ENCODE measurements at regions not wholly inside any gene's neighbourhood (a gene's known extent, or its start where the extent isn't known, plus 50 kb on each side); places are given as distances from the start of the nearest gene placed in this dataset.

GRCh38 chr3:193905541-193906396 is 230.2 kb upstream of the HES1 start:
- TF ChIP-seq EZH2 (IDR thresholded peaks at IDR 0.05; ENCODE audit: borderline replicate concordance, insufficient read depth, low read length, poor library complexity, severe bottlenecking) = no peak
- no peak for TF ChIP-seq SMC3 (conservative IDR thresholded peaks at IDR 0.05; ENCODE audit: poor library complexity)
- TF ChIP-seq MXI1 (conservative IDR thresholded peaks at IDR 0.05; ENCODE audit: poor library complexity, severe bottlenecking) = no peak
- TF ChIP-seq RAD21 (conservative IDR thresholded peaks at IDR 0.05) = no peak
- no peak for TF ChIP-seq REST (IDR thresholded peaks at IDR 0.05; ENCODE audit: borderline replicate concordance)
- TF ChIP-seq TAF1 (IDR thresholded peaks at IDR 0.05; ENCODE audit: low read depth) = no peak
- no peak for TF ChIP-seq CTCF (IDR thresholded peaks at IDR 0.05; ENCODE audit: poor library complexity, severe bottlenecking)
- TF ChIP-seq POLR2AphosphoS5 (IDR thresholded peaks at IDR 0.05) = no peak
- TF ChIP-seq EP300 (conservative IDR thresholded peaks at IDR 0.05; ENCODE audit: poor library complexity, severe bottlenecking) = no peak
- no peak overlapping the region for H3K4me3 ChIP-seq (ENCODE audit: low read length)
- no peaks in the 10 kb centered on the region for H3K9me3 ChIP-seq (ENCODE audit: low read length)
- no peaks in the 10 kb centered on the region for H4K20me1 ChIP-seq (ENCODE audit: insufficient read depth)
- H3K9me2 ChIP-seq (ENCODE audit: insufficient read depth, low read length) = no peaks in the 10 kb centered on the region
- H3K4me2 ChIP-seq (ENCODE audit: low read length) = no peak overlapping the region
- H3K9ac ChIP-seq (ENCODE audit: low read length) = no peak overlapping the region
- H3K27me3 ChIP-seq (ENCODE audit: insufficient read depth, low read depth, low read length) = no peaks in the 10 kb centered on the region
- H3K36me3 ChIP-seq (ENCODE audit: insufficient read depth, low read length) = no peaks in the 10 kb centered on the region
- H3K79me2 ChIP-seq (replicated peaks; ENCODE audit: insufficient read depth, low read length) = no peaks in the 10 kb centered on the region
- H2AFZ ChIP-seq (ENCODE audit: low read depth, low read length) = no peak overlapping the region
- no peak overlapping the region for H3K27ac ChIP-seq (ENCODE audit: low read length)
- no peaks in the 10 kb centered on the region for H3F3A ChIP-seq (ENCODE audit: insufficient read depth, low read length, poor library complexity, severe bottlenecking)

- Histone ChIP-seq H3K4me3 (ENCODE audit: low read length) (no peak overlapping the region), H3F3A (ENCODE audit: insufficient read depth, low read length, poor library complexity, severe bottlenecking) (no peaks in the 10 kb centered on the region), H3K9me2 (ENCODE audit: insufficient read depth, low read length) (no peaks in the 10 kb centered on the region), H3K36me3 (ENCODE audit: insufficient read depth, low read length) (no peaks in the 10 kb centered on the region), H3K27ac (ENCODE audit: low read length) (no peak overlapping the region), H3K27me3 (ENCODE audit: insufficient read depth, low read depth, low read length) (no peaks in the 10 kb centered on the region), H3K9me3 (ENCODE audit: low read length) (no peaks in the 10 kb centered on the region), H3K4me2 (ENCODE audit: low read length) (no peak overlapping the region), H3K9ac (ENCODE audit: low read length) (no peak overlapping the region), H3K79me2 (replicated peaks; ENCODE audit: insufficient read depth, low read length) (no peaks in the 10 kb centered on the region), H4K20me1 (ENCODE audit: insufficient read depth) (no peaks in the 10 kb centered on the region), H2AFZ (ENCODE audit: low read depth, low read length) (no peak overlapping the region)
- TF ChIP-seq REST (IDR thresholded peaks at IDR 0.05; ENCODE audit: borderline replicate concordance) (no peak), TAF1 (IDR thresholded peaks at IDR 0.05; ENCODE audit: low read depth) (no peak), POLR2AphosphoS5 (IDR thresholded peaks at IDR 0.05) (no peak), EZH2 (IDR thresholded peaks at IDR 0.05; ENCODE audit: borderline replicate concordance, insufficient read depth, low read length, poor library complexity, severe bottlenecking) (no peak), RAD21 (conservative IDR thresholded peaks at IDR 0.05) (no peak), CTCF (IDR thresholded peaks at IDR 0.05; ENCODE audit: poor library complexity, severe bottlenecking) (no peak), MXI1 (conservative IDR thresholded peaks at IDR 0.05; ENCODE audit: poor library complexity, severe bottlenecking) (no peak), SMC3 (conservative IDR thresholded peaks at IDR 0.05; ENCODE audit: poor library complexity) (no peak), EP300 (conservative IDR thresholded peaks at IDR 0.05; ENCODE audit: poor library complexity, severe bottlenecking) (no peak)
Measured at GRCh38 chr3:193906849-193907410, 229.0 kb upstream of the HES1 start.

Data from neural cell (in vitro differentiated cells).